ENCODE measurements at regions not wholly inside any gene's neighbourhood (a gene's known extent, or its start where the extent isn't known, plus 50 kb on each side); places are given as distances from the start of the nearest gene placed in this dataset.

GRCh38 chr21:38619480-38619879, 121.2 kb upstream of the ERG start:
- TF ChIP-seq, protein P1, sequence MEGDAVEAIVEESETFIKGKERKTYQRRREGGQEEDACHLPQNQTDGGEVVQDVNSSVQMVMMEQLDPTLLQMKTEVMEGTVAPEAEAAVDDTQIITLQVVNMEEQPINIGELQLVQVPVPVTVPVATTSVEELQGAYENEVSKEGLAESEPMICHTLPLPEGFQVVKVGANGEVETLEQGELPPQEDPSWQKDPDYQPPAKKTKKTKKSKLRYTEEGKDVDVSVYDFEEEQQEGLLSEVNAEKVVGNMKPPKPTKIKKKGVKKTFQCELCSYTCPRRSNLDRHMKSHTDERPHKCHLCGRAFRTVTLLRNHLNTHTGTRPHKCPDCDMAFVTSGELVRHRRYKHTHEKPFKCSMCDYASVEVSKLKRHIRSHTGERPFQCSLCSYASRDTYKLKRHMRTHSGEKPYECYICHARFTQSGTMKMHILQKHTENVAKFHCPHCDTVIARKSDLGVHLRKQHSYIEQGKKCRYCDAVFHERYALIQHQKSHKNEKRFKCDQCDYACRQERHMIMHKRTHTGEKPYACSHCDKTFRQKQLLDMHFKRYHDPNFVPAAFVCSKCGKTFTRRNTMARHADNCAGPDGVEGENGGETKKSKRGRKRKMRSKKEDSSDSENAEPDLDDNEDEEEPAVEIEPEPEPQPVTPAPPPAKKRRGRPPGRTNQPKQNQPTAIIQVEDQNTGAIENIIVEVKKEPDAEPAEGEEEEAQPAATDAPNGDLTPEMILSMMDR (IDR thresholded peaks at IDR 0.05; ENCODE audit: extremely low read depth in 1 of 2, insufficient read depth in 1 of 2, low read depth in 1 of 2, low read length in 2 of 2) = no peak
- TF ChIP-seq POLR2AphosphoS5 (IDR thresholded peaks at IDR 0.05; ENCODE audit: insufficient read depth, low read depth, low read length) = no peak

All from endothelial cell of umbilical vein (primary cell).